ENCODE measurements at regions not wholly inside any gene's neighbourhood (a gene's known extent, or its start where the extent isn't known, plus 50 kb on each side); places are given as distances from the start of the nearest gene placed in this dataset.
"Not testable (repeated sequence)": the region's sequence is repeated elsewhere in the genome, so short reads cannot be mapped to it uniquely, and the experiment has no call there.

DNA sequence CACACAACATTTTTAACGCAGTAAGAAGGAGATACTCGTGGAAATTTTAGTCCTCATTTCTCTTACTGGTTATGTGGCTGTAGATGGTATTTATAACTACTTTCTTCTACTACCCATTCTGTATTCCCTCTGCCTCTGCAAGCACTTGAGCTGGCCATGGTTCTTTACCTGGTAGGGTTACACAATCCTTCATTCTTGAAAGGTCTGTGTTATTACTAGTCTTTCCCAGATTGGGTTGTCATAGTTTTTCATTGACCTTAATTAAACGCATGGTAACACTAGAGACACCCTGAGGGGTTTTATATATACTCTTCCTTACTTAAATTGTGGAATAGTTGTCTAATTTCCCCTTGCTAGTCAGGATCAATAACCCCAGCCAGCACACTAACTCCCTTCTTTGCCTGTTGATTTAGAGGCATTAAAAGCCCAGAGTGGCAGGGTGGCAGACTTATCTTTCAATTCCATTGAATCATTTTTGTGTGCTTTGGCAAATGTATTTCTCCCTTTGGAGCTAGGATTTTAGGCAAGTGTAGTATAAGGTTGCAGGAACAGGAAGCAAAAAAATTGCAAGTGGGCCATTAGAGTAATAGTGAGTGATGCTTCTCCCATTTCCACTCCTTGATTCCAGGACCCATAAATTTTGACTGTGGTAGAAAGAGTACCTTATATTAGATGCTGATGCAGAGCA, 113.6 kb upstream of the EMCN start:
- Mint-ChIP-seq H3K4me3 (no peak overlapping the region), H3K27me3 (no peaks in the 10 kb centered on the region), H3K9me3 (no peaks in the 10 kb centered on the region), H3K36me3 (ENCODE audit: low read depth) (no peaks in the 10 kb centered on the region), H3K4me1 (ENCODE audit: low read depth) (no peaks in the 10 kb centered on the region), H3K27ac (no peak overlapping the region)
- intact Hi-C loops (cut with micrococcal nuclease) = no loop called here

DNA sequence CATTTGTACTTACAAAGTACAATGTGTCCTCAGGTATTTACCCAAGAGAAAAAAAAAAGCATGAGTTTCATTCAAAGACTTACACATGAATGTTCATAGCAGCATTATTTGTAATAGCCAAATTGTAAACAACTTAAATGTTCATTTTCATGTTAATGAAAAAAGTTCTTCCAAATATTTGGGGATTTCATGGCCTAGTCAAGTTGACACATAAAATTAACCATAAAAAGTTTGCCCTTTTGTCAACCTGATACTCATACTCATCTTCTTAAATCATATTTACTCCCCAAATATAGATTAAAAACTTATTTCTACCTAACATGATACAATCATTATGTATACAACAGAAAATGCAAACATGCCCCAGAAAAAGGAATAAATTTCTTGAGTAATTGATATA, 112.5 kb upstream of the EMCN start:
- intact Hi-C loops (cut with micrococcal nuclease) = no loop called here
- Mint-ChIP-seq H3K27ac (no peak overlapping the region), H3K36me3 (ENCODE audit: low read depth) (no peaks in the 10 kb centered on the region), H3K27me3 (no peaks in the 10 kb centered on the region), H3K9me3 (peaks cover 11% of the 10 kb centered on the region), H3K4me1 (ENCODE audit: low read depth) (no peaks in the 10 kb centered on the region), H3K4me3 (no peak overlapping the region)

DNA sequence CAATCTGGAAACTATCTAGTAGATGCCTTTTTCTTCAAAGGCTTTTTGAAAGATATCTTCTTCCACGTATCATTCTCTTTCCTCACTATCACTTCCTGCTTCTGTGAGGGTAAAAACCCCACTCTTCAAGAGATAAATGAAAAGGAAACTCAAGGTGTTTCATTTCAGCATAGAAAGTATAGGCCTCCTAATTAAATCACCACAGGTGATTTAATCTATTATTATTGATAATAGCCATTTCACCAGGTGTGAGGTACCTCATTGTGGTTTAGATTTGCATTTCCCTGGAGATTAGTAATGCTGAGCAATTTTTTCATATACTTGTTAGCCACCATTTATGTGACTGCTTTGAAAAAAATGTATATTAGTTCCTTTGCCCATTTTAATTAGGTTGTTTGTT, 92.0 kb upstream of the EMCN start:
- Mint-ChIP-seq H3K4me3 (no peak overlapping the region), H3K36me3 (ENCODE audit: low read depth) (no peaks in the 10 kb centered on the region), H3K9me3 (peaks cover 16% of the 10 kb centered on the region), H3K27ac (no peak overlapping the region), H3K27me3 (no peaks in the 10 kb centered on the region), H3K4me1 (ENCODE audit: low read depth) (no peaks in the 10 kb centered on the region)
- intact Hi-C loops (cut with micrococcal nuclease) = no loop called here

DNA sequence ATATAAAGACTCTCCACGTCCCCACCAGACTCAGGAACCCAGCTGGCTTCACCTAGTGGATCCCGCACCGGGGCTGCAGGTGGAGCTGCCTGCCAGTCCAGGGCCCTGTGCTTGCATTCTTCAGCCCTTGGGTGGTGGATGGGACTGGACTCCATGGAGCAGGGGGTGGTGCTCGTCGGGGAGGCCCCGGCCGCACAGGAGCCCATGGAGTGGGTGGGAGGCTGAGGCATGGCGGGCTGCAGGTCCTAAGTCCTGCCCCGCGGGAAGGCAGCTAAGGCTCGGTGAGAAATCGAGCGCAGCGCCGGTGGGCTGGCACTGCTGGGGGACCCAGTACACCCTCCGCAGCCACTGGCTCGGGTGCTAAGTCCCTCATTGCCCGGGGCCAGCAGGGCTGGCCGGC, 90.8 kb upstream of the EMCN start:
- intact Hi-C loops (cut with micrococcal nuclease); H3K27ac Mint-ChIP-seq; H3K4me1 Mint-ChIP-seq (ENCODE audit: low read depth); H3K27me3 Mint-ChIP-seq; H3K36me3 Mint-ChIP-seq (ENCODE audit: low read depth); H3K4me3 Mint-ChIP-seq: not testable (repeated sequence)
- H3K9me3 Mint-ChIP-seq = peaks cover 20% of the 10 kb centered on the region

DNA sequence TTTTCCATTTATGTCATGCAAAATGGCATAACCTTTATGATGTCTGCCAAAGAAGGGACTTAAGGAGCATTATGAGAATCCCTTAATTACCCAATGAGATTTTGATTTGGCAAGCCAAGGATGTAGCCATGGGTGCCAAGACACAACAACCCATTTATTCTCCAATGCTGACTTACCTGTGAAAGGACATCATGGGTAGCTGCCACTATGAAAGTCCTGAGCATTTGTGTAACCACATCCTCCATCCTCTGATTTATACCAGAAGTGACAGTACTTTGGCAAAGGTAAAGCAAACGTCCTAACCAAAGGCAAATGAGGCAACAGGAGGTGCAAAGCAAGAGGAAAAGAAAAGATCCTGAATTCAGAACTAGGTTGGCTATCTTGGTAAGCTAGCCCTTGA, 87.3 kb upstream of the EMCN start:
- Mint-ChIP-seq H3K4me1 (ENCODE audit: low read depth) (no peaks in the 10 kb centered on the region), H3K9me3 (peaks cover 27% of the 10 kb centered on the region), H3K36me3 (ENCODE audit: low read depth) (no peaks in the 10 kb centered on the region), H3K4me3 (no peak overlapping the region), H3K27me3 (no peaks in the 10 kb centered on the region), H3K27ac (no peak overlapping the region)
- intact Hi-C loops (cut with micrococcal nuclease) = no loop called here

DNA sequence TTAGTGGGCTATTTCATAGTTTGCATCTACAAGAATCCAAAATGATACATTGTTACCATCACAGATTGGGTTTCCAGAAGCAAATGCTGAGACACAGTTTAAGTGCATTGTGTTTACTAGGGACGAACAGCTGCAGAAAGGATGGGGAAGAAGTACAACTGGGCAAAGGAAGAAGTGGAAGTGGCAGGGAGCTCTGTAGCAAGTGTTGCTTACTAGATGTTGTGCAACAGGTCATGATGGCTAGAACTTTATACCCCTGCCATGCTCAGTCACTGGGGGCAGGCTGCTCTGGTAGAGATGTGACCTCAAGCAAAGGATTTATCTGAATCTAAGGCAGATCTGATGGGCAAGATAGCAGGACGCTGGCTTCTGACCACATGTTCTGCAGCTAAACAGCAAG, 76.1 kb upstream of the EMCN start:
- Mint-ChIP-seq H3K27ac (no peak overlapping the region), H3K9me3 (peaks cover 28% of the 10 kb centered on the region), H3K36me3 (ENCODE audit: low read depth) (no peaks in the 10 kb centered on the region), H3K4me1 (ENCODE audit: low read depth) (peaks cover 22% of the 10 kb centered on the region), H3K4me3 (no peak overlapping the region), H3K27me3 (no peaks in the 10 kb centered on the region)
- intact Hi-C loops (cut with micrococcal nuclease) = no loop called here

DNA sequence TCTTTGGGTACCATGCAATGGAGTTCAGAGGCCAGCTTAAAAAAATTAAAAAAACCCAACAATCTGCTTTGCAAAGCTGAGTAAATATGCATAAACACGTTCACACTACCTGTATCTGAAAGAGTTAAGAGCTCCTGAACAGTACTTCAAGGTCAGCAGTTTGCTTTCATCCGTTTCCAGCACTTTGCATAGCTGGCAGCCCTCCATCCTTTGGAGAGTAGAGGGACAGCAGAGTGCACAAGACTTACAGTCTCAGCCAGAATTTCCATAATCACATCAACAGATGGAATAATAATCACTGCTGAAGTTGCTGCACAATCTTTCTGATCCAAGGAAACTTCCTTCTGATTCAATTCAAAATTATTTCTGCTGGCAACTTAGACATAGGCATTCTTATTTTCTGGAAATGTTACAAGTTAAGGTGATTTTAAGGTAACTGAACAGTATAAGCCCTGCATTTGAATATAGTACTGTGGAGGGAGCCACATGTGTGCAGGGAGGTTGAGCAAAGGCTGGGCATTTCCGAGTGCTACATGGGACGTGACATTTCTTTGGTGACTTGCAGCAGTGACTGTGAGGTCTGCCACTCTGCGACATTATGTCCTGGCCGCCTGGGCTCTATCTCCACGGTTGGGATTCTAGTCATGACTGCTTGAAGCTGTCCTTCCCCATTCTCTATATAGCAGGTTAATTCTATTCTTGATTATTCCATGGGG, 73.5 kb upstream of the EMCN start:
- Mint-ChIP-seq H3K27ac (no peak overlapping the region), H3K36me3 (ENCODE audit: low read depth) (no peaks in the 10 kb centered on the region), H3K4me1 (ENCODE audit: low read depth) (peaks cover 24% of the 10 kb centered on the region), H3K27me3 (no peaks in the 10 kb centered on the region), H3K4me3 (no peak overlapping the region), H3K9me3 (peaks cover 27% of the 10 kb centered on the region)
- intact Hi-C loops (cut with micrococcal nuclease) = no loop called here

DNA sequence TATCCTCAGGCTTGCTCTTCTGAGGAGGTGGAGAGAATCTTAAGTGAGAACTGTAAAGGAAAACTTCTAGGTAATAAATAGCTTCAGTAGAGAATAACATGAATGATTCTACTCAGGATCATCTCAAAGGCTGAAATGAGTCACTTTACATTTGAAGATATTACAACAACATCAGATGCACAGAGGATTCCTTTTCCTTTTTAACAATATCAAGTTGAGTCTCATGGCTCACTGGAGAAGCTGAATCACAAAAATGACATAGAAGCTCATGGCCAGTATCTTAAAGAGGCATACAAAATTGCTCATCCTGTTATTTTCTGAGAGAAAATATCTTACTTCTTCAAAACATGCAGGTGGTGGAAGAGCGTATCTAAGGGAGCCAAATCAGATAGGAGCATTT, 72.5 kb upstream of the EMCN start:
- Mint-ChIP-seq H3K9me3 (peaks cover 21% of the 10 kb centered on the region), H3K4me3 (no peak overlapping the region), H3K36me3 (ENCODE audit: low read depth) (no peaks in the 10 kb centered on the region), H3K27ac (no peak overlapping the region), H3K4me1 (ENCODE audit: low read depth) (peaks cover 24% of the 10 kb centered on the region), H3K27me3 (no peaks in the 10 kb centered on the region)
- intact Hi-C loops (cut with micrococcal nuclease) = no loop called here

DNA sequence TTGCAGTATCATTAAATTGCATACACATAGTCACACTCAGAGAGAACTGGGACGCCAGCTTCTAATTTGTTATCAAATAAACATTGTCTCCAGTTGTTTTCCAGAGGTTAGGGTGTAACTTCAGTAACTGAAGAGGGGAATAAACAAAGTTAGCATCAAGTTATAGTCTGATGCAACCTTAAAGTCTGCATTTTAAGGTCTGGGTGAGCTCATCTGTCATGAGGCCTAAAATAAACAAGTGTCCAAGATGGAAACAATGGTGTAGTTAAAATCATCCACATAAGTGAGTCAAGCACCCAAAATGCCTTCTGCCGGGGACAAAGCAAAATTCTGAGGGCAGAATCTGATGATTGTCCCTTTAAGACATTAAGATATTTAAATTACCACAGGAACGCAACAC, 70.3 kb upstream of the EMCN start:
- Mint-ChIP-seq H3K4me3 (no peak overlapping the region), H3K36me3 (ENCODE audit: low read depth) (no peaks in the 10 kb centered on the region), H3K27ac (no peak overlapping the region), H3K9me3 (peaks cover 21% of the 10 kb centered on the region), H3K27me3 (no peaks in the 10 kb centered on the region), H3K4me1 (ENCODE audit: low read depth) (peaks cover 16% of the 10 kb centered on the region)
- intact Hi-C loops (cut with micrococcal nuclease) = no loop called here

DNA sequence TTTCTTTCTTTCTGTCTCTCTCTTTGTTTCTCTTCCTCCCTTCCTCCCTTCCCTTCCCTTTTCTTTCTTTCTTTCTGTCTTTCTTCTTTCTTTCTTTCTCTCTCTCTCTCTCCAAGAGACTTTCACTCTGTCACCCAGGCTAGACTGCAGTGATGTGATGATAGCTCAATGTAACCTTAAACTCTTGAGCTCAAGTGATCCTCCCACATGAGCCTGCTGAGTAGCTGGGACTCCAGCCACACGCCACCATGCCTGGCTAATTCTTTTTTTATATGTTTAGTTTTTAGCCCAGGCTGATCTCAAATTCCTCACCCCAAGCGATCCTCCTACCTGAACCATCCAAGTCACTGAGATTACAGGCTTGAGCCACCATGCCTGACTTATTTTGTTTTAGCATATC, 64.3 kb upstream of the EMCN start:
- H3K36me3 Mint-ChIP-seq (ENCODE audit: low read depth) = no peaks in the 10 kb centered on the region
- peaks cover 25% of the 10 kb centered on the region for H3K9me3 Mint-ChIP-seq

DNA sequence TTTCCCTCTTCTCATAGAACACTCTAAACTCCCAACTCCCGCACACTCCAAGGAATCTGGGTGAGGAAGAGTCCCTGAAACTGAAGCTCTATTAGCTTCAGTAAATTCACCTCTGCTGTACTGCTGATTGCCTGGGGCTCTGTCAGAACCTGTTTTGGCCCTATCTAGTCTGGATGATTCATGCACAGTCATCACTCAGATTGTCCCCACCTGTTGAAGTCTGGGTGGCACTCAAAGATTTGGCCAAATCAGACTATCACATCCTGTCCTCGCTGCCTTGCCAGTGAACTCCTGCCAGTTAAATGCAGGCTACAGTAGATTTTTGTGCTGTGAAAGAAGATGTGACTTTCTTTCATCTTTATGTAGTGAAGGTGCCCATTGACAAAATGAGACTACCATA, 63.5 kb upstream of the EMCN start:
- Mint-ChIP-seq H3K4me3 (no peak overlapping the region), H3K27ac (no peak overlapping the region), H3K36me3 (ENCODE audit: low read depth) (no peaks in the 10 kb centered on the region), H3K4me1 (ENCODE audit: low read depth) (no peaks in the 10 kb centered on the region), H3K27me3 (peaks cover 1% of the 10 kb centered on the region), H3K9me3 (peaks cover 24% of the 10 kb centered on the region)
- intact Hi-C loops (cut with micrococcal nuclease) = no loop called here

More for the DNA sequence above, 64.3 kb upstream of the EMCN start:
- H3K4me3 Mint-ChIP-seq = no peak overlapping the region
- no peaks in the 10 kb centered on the region for H3K4me1 Mint-ChIP-seq (ENCODE audit: low read depth)
- intact Hi-C loops (cut with micrococcal nuclease) = no loop called here
- peaks cover 1% of the 10 kb centered on the region for H3K27me3 Mint-ChIP-seq
- H3K27ac Mint-ChIP-seq = no peak overlapping the region

DNA sequence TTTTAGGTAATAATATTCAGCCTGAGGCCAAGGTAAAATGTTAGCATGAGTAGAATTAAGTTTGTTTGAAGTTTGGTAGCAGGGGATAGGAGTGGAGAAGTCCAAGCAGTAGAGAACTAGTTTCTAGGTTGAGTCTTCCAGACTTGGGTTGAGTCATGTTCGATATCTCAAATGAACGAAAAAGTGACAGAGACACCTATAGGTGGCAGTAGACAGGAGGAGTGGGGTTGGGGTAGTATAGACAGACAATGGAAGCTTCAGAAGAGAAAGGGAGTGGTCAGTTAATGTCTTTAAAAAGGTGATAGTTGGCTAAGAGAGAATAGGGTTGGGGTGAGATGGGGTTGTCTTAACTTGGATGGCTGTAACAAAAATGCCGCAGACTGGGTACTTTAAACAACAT, 58.7 kb upstream of the EMCN start:
- no peak overlapping the region for H3K4me3 Mint-ChIP-seq
- H3K4me1 Mint-ChIP-seq (ENCODE audit: low read depth) = no peaks in the 10 kb centered on the region

DNA sequence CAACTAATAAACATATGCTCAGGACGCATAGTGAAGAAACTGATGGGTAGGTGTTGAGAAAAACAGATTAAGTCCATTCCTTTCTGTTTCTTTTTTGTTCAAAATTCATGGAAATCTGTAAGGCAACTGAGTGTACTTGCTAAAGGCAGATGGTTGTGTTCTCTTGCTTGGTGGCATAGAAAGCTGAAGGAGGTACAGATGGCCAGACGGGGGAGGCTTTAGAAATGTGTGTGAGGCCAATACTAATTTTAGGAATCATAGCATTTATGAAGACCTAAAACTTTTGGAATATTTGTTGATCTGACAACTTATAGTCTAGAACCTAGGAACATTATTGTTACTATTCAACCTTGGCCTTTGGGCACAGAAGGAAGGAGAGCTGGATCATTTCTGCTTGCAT, 56.8 kb upstream of the EMCN start:
- Mint-ChIP-seq H3K27me3 (no peaks in the 10 kb centered on the region), H3K4me1 (ENCODE audit: low read depth) (no peaks in the 10 kb centered on the region), H3K27ac (no peak overlapping the region), H3K4me3 (no peak overlapping the region), H3K9me3 (peaks cover 14% of the 10 kb centered on the region), H3K36me3 (ENCODE audit: low read depth) (no peaks in the 10 kb centered on the region)
- intact Hi-C loops (cut with micrococcal nuclease) = no loop called here

More for the DNA sequence above, 58.7 kb upstream of the EMCN start:
- no peak overlapping the region for H3K27ac Mint-ChIP-seq
- H3K36me3 Mint-ChIP-seq (ENCODE audit: low read depth) = no peaks in the 10 kb centered on the region
- H3K27me3 Mint-ChIP-seq = no peaks in the 10 kb centered on the region
- peaks cover 24% of the 10 kb centered on the region for H3K9me3 Mint-ChIP-seq
- intact Hi-C loops (cut with micrococcal nuclease) = no loop called here

DNA sequence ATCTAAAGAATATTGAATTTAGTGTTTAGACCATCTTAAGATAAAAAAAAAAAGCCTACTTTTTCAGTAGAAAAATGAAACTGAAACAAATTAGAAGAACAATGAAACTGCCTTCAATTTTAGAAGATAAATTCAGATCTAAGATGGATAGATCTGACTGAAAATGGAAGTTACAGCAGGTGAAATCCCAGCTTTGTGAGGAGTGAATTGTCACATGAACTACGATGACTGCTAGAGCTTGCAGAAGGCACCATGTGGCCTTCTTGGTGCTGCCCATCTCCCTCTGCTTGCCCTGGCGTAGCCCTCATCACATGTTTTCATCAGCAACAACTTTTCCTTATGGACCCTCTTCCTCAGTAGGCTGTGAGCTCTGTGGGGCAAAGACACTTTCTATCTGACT, 51.4 kb upstream of the EMCN start:
- H3K27me3 Mint-ChIP-seq = no peaks in the 10 kb centered on the region
- H3K36me3 Mint-ChIP-seq (ENCODE audit: low read depth) = no peaks in the 10 kb centered on the region
- intact Hi-C loops (cut with micrococcal nuclease) = no loop called here
- H3K27ac Mint-ChIP-seq = no peak overlapping the region
- H3K4me3 Mint-ChIP-seq = no peak overlapping the region
- peaks cover 7% of the 10 kb centered on the region for H3K4me1 Mint-ChIP-seq (ENCODE audit: low read depth)
- H3K9me3 Mint-ChIP-seq = peaks cover 10% of the 10 kb centered on the region
